GM21825 (cell line): ENCODE measurements at regions not wholly inside any gene's neighbourhood (a gene's known extent, or its start where the extent isn't known, plus 50 kb on each side); places are given as distances from the start of the nearest gene placed in this dataset.
"Not testable (repeated sequence)": the region's sequence is repeated elsewhere in the genome, so short reads cannot be mapped to it uniquely, and the experiment has no call there.

ENCODE experiments used
- ATAC-seq: cut with Tn5 transposase; IDR thresholded peaks from one replicate; pipeline ENCODE4 v1.9.1; 2021; ENCODE audit warnings: mild to moderate bottlenecking, moderate library complexity; ENCODE audit not compliant: unreplicated experiment

DNA sequence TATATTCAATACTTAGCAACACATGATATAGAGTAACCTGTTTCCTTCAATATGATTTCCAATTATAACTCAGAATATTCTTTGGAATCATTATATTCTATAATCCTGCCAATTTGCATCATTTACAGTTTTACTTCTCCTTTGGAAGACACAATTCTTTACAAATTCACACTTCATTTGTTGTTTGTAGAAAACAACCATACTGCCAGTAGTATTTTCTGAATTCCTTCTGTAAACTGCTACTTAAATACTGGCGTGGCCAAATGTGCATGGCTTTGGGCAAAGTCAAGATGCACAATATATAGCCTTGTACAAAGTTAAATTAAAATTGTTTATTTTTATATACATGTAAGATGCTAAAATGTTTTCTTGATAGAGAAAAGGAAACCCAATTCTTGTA is 687.1 kb upstream of the NEGR1 start:
- no peak for ATAC-seq

DNA sequence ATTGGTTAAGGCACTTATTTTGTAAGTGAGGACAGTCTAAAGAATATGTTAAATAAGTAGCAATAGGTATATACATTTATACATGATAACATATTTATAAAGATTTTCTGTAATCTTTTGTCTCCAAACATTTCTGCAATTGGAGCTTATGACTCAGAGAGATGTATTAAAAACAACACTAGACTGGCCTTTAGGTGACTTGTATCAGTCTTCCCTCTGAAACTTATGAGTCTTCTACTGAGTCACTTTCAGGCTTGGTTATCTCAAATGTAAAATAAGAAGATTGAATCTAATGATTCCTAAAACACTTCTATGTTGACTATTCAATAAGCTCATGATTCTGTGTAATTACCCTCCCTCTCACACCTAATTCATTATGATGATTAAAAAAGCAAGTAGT is 672.6 kb upstream of the NEGR1 start:
- no peak for ATAC-seq

DNA sequence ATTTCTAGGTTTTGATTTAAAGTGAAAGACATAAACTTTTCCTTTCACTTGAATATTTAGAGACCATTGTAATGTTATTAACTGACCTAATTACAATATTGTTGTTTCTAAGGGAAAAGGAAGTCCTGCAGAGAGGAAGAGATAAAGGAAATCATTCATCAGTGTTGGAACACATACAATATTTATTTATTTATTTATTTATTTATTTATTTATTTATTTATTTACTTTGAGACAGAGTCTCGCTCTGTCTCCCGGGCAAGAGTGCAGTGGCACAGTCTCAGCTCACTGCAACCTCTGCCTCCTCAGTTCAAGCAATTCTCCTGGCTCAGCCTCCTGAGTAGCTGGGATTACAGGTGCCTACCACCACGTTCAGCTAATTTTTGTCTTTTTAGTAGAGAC is 668.6 kb upstream of the NEGR1 start:
- ATAC-seq, result not testable (repeated sequence)

DNA sequence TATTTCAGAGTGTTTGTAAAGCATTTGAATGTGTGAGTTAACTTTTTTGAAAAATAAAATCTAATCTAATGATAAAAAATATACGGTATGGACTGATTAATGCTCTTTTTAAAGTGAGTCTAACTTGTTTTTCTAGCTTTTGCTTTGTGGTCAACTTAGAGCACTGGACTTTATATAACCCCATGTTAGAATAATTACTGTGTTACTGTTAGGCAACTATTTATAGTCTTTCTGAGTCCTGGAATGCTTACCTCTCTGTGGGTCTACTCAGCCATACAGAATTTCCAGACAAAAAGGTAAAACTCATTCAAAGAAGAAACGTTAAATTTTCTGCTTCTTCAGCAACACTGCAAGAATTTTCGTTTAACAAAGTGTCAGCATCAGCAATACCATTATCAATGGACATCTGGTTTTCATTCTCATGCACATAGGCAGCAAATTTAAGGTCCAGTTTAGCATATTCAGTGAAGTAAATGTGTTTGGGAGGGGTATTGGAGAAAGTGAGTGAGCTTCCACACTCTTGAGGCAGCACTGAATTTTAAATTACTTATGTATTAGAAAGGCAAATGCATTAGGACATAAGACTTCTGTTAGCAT is 664.7 kb upstream of the NEGR1 start:
- ATAC-seq, result no peak

DNA sequence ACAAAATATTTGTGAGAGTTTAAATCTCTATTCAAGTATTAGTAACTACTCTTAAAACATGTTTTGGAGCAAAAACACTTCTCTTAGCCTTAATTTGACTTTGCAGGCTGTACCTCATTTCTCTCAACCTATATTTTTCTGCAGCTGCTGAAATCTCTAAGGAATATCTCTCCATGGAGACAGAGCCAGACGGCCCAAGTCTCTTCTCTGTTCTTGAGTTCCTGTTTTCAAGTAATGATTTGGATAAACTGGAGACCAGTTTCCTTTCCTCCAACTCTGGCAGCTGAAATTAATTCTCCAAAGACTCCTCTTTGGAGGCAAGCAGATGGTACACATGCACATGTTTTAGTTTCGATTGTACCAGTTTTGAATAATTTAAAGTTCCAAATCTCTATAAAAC is 659.7 kb upstream of the NEGR1 start:
- ATAC-seq, result no peak

DNA sequence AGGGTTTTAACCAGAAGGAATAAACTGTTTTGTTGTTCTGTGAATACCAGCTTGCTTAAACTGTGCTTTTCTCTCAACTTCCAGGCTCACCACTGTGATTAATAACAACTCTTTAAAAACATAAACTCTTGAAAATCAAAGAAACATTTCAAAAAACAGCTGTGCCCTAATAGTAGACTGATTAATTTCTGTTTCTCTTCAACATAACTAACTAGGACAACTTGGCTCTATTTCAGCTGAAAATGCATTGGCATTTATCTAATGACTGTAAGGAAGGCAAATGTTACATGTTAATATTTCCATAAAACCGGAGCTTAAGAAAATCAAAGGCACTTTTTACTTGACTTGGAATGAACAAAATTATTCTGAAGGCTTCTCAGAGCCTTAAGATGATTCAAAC is 656.1 kb upstream of the NEGR1 start:
- no peak for ATAC-seq

DNA sequence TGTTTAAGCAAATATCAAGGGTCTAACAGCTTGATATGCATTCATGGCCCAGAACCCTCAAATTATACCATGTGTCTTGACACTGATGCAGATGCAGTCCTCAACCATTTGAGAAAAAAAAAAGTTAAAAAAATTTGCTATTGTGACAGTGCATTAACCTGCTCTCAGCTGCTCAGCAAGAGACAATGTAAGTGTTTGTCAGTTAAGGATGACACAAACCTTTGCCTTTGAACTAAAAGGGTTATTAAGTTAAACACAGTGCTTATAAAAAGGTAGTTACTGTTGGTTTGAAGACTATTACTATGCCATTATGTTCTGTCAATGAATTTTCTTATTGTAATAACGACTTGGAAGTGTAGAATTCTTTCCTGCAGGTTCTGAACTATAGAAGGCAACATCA is 655.6 kb upstream of the NEGR1 start:
- ATAC-seq, result no peak

DNA sequence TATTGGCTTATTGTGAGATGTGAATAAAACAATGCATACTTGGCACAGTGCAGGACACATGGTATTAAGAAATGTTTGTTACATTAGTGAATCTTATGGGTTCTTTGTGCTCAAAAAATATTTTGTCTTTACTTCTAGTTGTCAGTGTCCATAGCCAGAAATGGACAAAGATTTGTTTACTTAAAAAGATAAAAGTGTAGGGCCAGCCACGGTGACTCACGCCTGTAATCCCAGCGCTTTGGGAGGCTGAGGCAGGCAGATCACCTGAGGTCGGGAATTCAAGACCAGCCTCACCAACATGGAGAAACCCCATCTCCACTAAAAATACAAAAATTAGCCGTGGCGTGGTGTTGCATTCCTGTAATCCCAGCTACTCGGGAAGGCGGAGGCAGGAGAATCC is 654.6 kb upstream of the NEGR1 start:
- no peak for ATAC-seq

DNA sequence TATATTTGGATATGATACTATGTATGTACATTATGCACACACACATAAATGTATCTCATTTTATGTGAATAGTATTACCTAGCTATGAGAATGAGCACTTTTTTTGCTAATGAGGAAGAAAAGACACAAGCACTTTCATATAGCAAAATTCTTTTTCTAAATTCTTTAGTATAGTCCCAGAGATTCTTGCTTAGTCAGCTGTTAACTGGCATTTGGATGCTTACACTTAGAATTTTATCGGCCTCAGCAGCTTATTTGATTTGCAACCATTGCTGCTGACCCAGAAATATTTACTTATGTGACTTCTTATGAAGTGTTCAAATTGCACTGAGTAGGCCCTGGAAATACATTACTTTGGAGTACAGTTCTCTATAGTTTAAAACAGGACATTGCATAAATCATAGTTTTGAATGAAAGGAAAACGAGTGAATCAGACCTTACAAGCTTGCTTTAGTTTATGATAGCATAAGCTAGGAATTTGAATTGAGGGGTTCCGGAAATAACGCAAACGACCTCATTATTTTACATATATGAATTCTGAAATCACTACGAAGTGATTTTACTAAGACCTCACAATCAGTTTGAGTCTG is 653.9 kb upstream of the NEGR1 start:
- no peak for ATAC-seq

DNA sequence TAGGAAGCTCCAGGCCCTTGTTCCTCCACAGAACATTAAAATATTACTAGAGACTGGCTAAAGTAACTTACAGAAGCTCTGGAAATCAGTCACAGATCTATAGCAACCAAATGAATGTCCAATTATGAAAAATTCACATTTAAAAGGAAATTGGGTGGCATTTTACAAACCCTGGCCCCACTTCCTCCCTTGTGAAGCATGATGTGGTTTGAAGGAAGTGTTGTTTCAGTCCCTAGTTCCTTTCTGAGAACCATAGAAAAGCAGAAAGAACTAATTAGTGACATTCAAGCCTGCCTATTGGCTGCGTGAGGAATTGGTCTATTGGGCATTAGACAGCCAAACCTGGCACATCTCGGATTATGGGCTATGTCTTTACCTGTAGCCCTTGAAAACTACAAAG is 649.7 kb upstream of the NEGR1 start:
- ATAC-seq, result no peak

DNA sequence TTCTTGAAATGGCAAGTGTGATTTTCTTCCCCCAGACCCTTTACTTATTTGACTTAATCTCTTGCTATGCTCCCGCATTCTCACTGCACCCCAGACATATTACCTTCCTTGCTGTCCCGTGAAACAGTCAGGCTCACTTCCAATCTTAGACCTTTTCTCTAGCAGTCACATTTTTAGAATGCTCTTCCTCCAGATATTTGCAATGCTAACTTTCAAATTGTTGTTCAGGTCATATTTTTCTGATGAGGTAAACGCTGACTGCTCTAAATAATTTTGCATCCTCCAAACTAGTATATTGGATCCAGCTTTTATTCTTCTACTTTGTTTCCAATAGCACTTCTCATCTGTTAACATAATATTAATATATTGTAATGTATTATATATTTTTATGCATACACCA is 648.2 kb upstream of the NEGR1 start:
- no peak for ATAC-seq

DNA sequence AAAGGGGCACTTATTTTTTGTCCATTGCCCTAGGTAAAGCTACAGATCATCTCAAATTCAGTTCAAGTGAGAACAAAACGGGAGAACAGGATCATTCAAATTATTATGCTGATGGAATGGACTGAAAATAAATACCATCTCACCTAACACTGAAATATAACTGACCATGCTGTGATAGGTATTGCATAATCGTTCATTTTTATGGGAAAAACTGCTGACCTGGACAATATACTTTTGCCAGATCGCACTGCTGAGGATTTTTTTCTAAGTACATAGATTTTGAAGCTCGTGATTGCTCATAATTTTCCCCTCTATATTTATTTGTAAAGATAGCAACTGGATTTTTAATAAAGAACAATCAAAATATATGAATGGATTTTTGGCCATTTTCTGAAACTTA is 636.6 kb upstream of the NEGR1 start:
- no peak for ATAC-seq

DNA sequence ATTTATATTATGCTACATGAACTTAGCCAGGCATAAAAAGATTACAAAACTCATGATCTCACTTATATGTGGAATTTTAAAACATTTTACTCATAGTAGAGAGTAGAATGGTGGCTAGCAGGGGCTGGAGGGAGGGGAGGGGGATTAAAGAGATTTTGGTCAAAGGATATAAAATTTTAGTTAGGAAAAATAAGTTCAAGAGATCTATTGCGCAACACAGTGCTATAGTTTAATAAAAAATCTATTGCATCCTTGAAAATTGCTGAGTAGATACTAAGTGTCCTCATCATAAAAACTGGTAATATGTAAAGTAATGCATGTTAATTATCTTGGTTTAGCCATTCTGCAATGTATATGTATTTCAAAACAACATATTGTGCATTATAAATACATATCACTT is 635.6 kb upstream of the NEGR1 start:
- ATAC-seq, result no peak

DNA sequence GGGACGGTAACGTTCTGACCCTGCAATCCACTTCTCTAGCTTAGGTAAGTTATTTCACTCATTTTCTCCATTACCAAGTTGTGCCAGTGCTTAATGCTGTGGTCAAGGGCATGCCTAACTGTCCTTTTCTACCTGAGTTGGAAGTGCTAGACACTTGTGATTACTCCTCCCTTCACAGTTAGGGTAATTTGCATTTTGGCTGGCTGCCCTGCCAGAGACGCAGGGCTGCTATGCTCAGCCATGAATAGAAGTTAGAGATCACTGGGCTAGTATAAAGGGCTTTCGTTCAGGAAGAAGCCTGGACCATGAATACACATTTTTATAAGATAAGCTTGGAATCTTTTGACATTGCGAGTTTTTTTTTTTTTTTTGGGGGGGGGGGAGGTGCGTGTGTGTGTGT is 633.2 kb upstream of the NEGR1 start:
- ATAC-seq, result no peak

DNA sequence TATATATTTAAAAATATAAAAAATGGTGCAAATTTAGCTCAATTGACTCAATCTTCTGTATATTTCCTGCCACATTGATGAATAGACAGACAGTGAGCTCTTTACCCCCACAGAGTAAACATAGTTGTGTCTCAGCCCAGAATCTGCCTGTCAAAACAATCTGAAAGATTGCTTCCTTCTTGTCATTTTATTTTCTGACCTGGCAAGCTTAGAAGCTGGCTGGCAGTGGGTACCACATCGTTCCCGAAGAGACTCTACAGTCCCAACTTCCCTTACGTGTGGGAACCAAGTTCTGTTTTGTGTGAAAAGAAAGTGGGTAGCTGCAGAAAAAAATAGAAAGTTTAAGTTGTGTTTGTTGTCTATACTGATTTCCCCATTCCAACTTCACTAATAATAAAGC is 629.3 kb upstream of the NEGR1 start:
- ATAC-seq, result no peak

DNA sequence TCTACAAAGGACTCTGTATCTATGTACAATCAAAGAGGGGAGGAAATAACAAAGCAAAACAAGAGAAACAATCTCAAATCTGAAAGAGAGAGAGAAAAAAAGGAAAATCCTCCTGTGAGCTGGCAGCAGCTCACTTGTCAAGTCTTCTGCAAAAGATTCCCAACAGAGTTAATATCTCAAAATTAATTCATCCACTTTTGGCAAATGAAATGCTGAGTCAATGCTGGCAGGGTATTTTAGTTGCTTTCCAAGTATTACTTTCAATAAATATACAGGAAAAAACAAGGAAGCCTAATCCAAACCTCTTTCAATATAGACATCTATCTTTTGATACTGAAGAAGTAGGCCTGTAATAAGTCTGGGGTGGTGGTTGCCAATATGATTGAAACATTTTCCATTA is 613.9 kb upstream of the NEGR1 start:
- no peak for ATAC-seq

DNA sequence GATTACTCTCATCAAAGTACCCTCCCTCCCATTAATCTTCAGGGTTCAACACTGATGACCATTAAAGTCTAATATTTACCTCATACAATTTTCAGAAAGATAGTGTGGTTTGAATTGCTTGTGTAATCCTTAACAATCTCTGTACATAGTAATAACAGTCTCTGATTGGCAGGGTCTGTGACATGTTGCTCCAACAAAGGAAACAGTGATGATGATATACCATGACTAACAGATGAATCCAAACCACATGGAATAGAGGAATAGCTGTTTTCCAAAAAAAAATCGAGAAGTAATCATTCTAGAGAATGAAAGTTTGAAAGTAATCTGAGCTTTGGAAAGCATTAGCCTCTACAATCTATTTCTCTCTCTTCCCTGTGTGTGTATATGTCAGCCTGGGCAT is 610.1 kb upstream of the NEGR1 start:
- no peak for ATAC-seq

DNA sequence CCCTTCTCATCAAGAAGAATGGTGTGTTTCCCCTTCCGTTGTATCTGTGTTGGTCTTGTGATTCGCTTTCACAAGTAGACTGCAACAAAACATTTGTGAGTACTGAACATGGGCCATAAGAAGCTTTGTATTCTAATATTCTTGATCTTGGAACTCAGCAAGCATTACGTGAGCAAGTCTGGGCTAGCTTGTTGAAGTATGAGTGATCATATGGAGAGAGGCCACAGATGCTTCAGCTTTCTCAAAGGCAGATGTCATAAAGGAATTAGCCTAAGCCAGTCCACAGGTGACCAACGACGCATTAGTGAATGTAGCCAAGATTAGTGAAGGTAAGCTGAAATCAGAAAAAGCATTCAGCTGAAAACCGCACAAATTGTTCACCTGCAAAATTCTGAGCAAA is 609.6 kb upstream of the NEGR1 start:
- ATAC-seq, result no peak

DNA sequence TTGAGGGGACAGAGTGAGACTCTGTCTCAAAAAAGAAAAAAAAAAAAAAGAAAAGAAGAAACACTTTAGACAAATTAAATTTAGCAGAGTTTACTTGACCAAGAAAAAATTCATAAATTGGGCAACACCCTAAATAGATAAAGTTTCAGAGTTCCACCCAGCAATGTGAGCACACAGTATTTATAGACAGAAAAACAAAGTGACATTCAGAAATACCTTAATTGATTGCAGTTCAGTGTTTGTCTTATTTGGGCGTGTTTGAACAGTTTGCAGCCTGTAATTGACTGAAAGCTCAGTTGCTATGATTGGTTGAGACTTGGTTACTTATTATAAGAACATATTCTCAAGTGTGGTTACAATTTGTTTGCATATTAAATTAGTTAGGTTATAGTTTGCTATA is 603.5 kb upstream of the NEGR1 start:
- no peak for ATAC-seq

DNA sequence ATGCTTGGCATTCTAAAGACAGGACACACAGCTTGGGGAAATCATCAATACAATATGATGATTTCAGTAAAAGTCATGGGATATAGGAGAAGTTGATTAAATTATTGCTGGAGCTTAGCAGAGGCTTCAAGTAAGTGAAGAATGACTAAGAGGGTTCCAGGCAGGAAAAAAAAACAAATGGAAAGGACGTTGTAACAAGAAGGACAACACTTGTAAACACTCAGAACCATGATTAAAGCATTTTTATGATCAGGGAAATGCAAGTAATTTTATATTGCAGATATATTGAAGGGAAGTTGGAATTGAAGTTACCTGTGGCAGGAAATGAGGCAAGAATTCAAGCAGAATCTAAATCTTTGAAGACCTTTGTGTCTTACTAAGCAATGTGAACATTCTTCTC is 602.7 kb upstream of the NEGR1 start:
- no peak for ATAC-seq

DNA sequence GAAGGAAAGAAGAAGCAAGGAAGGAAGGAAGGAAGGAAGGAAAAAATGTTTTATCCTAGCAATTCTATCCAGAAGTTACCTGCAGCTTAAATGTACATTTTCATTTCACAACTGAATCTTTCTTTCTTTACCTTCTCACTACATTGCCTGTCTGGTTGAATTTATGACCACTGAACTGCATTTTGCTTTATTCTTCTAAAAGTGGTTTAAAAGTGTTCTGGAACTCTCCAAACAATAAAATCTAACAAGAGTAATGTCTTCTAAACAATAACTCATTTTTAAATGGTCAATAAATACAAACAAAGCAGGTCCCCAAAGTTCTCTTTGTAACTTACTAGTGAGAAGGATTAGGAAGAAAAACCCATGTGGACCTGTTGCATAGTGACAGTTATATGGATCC is 587.5 kb upstream of the NEGR1 start:
- ATAC-seq, result no peak

DNA sequence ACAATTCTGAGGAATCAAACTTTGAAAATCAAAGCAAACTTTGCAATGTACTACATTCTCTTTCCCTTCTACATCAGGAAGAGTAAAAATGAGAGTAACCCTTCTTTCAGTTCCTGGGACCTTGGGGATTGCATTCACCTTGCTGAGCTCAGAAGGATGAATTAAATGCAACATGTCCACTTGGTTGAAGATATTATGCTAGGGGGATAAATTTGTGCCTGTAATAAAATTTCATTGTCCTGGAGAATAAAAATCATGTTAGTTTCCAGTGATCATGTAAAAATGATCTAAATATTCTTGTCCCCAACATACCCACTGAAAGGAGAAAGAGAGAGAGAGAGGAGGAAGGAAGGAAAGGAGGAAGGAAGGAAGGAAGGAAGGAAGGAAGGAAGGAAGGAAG is 587.1 kb upstream of the NEGR1 start:
- no peak for ATAC-seq

DNA sequence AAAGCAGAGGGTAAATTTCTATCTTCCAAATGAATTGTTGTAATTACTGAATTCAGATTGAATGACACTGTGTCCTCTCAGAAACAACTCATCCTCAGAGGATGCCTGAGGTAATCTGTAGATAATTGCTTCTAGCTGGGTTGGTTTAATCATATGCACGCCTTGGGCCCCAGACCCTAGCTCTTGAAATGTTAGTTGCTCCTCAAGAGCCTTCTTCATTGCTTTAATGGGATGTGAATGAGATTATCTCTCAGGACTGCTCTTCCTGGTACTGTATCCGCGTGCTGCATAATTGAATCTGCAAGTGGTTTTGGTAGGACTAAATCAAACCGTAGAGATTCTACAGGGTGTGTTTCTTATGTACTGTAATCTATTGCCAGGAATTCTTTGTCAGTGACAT is 569.3 kb upstream of the NEGR1 start:
- ATAC-seq, result no peak
